Fibroblast of skin of abdomen (primary cell): ENCODE measurements at regions not wholly inside any gene's neighbourhood (a gene's known extent, or its start where the extent isn't known, plus 50 kb on each side); places are given as distances from the start of the nearest gene placed in this dataset.

Experiments
- DNase-seq: peaks from one replicate; pipeline ENCODE4 v3.0.0-alpha.2; 2013

- DNase-seq: no peak
Observed at GRCh38 chr1:243910607-243911006, 60.6 kb upstream of the AKT3 start.

GRCh38 chr1:243903895-243904294 lies 53.9 kb upstream of the AKT3 start:
- DNase-seq: no peak

DNA sequence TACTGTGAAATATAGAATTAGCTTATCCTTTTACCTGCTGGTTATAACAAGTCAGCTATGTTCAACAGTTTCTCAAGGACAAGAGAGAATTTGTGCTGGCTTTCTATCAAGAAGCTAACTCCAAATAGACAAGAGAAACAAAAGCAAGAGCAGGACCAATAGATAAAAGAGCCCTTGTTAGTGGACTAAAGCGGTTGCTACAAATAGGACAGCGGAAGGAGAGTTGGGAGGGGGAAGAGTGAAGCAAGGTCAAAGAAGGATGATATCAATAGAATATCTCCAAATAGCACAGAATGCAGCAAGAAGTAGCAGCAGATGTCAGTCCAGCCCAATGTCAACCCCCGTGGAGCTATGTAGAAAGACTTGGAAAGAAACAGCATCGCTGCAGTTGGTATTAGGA lies 53.0 kb upstream of the AKT3 start:
- DNase-seq: no peak

GRCh38 chr1:243902100-243902499 lies 52.1 kb upstream of the AKT3 start:
- DNase-seq: no peak
